ENCODE measurements at regions not wholly inside any gene's neighbourhood (a gene's known extent, or its start where the extent isn't known, plus 50 kb on each side); places are given as distances from the start of the nearest gene placed in this dataset.

- TF ChIP-seq CTCF (IDR thresholded peaks at IDR 0.05) = no peak
- TF ChIP-seq POLR2A (IDR thresholded peaks at IDR 0.05) = no peak
- TF ChIP-seq EP300 (IDR thresholded peaks at IDR 0.05; ENCODE audit: low read depth) = no peak
- no peak for TF ChIP-seq POLR2AphosphoS5 (IDR thresholded peaks at IDR 0.05)
Measured at GRCh38 chr10:84876116-84876999, 548.0 kb downstream of the CCSER2 start.

Measured in transverse colon (tissue), 4 donors.